ENCODE measurements at regions not wholly inside any gene's neighbourhood (a gene's known extent, or its start where the extent isn't known, plus 50 kb on each side); places are given as distances from the start of the nearest gene placed in this dataset.

GRCh38 chr5:57406641-57407040 is 76.0 kb downstream of the ACTBL2 start:
- H3K4me3 ChIP-seq, result no peak overlapping the region
- CTCF ChIA-PET, result interaction anchor here (1.0 to 1.7 kb wide), 2 partner anchors 47 to 373 kb away, joined by 3 read pairs; no protein-coding TSS in a partner anchor
- DNase-seq (ENCODE audit: low read depth in 1 of 2, low spot score in 1 of 2) (no peak), FAIRE-seq (no peak), ATAC-seq (no peak)
- TF ChIP-seq EHF (CRISPR knock-in tag; IDR thresholded peaks at IDR 0.05) (no peak), CHD4 (IDR thresholded peaks at IDR 0.05; ENCODE audit: borderline replicate concordance) (no peak), RARB (CRISPR knock-in tag; IDR thresholded peaks at IDR 0.05) (no peak), JUN (IDR thresholded peaks at IDR 0.05) (no peak)
- TF ChIP-seq, protein P1, sequence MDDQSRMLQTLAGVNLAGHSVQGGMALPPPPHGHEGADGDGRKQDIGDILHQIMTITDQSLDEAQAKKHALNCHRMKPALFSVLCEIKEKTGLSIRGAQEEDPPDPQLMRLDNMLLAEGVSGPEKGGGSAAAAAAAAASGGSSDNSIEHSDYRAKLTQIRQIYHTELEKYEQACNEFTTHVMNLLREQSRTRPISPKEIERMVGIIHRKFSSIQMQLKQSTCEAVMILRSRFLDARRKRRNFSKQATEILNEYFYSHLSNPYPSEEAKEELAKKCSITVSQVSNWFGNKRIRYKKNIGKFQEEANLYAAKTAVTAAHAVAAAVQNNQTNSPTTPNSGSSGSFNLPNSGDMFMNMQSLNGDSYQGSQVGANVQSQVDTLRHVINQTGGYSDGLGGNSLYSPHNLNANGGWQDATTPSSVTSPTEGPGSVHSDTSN (IDR thresholded peaks at IDR 0.05), result no peak
- H3K4me1 ChIP-seq, result no peaks in the 10 kb centered on the region
- no peak overlapping the region for H3K4me2 ChIP-seq
- POLR2A ChIA-PET, result no interaction called here
- no peaks in the 10 kb centered on the region for H3K9me3 ChIP-seq
- H3K27ac ChIP-seq, result no peak overlapping the region
- WGBS (ENCODE audit: missing lambda C conversion rate), result 55% methylated on average over 2 of the region's 2 CpGs

DNA sequence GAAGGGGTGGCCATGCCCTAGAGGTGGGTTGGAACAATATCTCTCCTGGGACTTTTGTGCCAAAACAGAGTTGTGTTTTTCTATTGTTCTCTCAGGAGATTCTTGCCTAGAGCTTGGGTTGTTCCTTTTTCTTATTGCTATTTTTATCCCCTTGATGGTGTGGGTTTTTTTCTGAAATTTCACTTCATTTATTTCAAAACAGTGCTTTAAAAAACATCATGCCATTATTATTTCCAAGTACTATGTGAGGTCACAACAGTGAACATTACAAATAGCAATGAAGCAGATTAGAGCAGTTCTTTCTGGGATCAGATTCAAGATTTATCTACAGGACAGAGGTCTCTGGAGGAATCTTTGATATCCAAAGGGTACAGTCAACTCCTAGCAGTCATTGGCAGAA is 76.6 kb downstream of the ACTBL2 start:
- POLR2A ChIA-PET, result no interaction called here
- FAIRE-seq (no peak), ATAC-seq (no peak), DNase-seq (ENCODE audit: low read depth in 1 of 2, low spot score in 1 of 2) (no peak)
- Histone ChIP-seq H3K9me3 (no peaks in the 10 kb centered on the region), H3K4me1 (no peaks in the 10 kb centered on the region), H3K4me2 (no peak overlapping the region), H3K27ac (no peak overlapping the region), H3K4me3 (no peak overlapping the region)
- TF ChIP-seq POLR2AphosphoS2 (conservative IDR thresholded peaks at IDR 0.05; ENCODE audit: low read length), result no peak
- TF ChIP-seq CHD2 (IDR thresholded peaks at IDR 0.05; ENCODE audit: low read length, partially characterized antibody), result no peak
- no peak for TF ChIP-seq EP300 (IDR thresholded peaks at IDR 0.05)
- TF ChIP-seq RAD21 (conservative IDR thresholded peaks at IDR 0.05 in 1 of 2, IDR thresholded peaks at IDR 0.05 in 1 of 2), result no peak
- TF ChIP-seq, protein P1 (IDR thresholded peaks at IDR 0.05), result no peak
- no peak for TF ChIP-seq NR3C1 (IDR thresholded peaks at IDR 0.05)
- no peak for TF ChIP-seq SMC3 (IDR thresholded peaks at IDR 0.05)
- no peak for TF ChIP-seq ZFP36 (IDR thresholded peaks at IDR 0.05; ENCODE audit: borderline replicate concordance, partially characterized antibody)
- no peak for TF ChIP-seq ZNF302 (CRISPR knock-in tag; IDR thresholded peaks at IDR 0.05)
- TF ChIP-seq FOSL2 (IDR thresholded peaks at IDR 0.05), result no peak
- TF ChIP-seq FOSL2 (CRISPR knock-in tag; IDR thresholded peaks at IDR 0.05), result no peak
- CTCF ChIA-PET, result interaction anchor here (1.0 to 1.7 kb wide), 3 partner anchors 8 to 373 kb away, joined by 3 read pairs; no protein-coding TSS in a partner anchor

- ATAC-seq, result no peak
- Histone ChIP-seq H3K27ac (no peak overlapping the region), H3K4me3 (no peak overlapping the region), H3K9me3 (no peaks in the 10 kb centered on the region), H3K4me1 (no peaks in the 10 kb centered on the region), H3K4me2 (no peak overlapping the region)
- TF ChIP-seq RCOR1 (IDR thresholded peaks at IDR 0.05; ENCODE audit: low read depth, low read length), result no peak
- TF ChIP-seq HEYL (CRISPR knock-in tag; IDR thresholded peaks at IDR 0.05), result no peak
- TF ChIP-seq CBX2 (IDR thresholded peaks at IDR 0.05; ENCODE audit: borderline replicate concordance, low read depth), result no peak
- TF ChIP-seq ZSCAN20 (CRISPR knock-in tag; IDR thresholded peaks at IDR 0.05), result no peak
- no peak for TF ChIP-seq NFE2L2 (conservative IDR thresholded peaks at IDR 0.05; ENCODE audit: low read length)
- TF ChIP-seq NR3C1 (IDR thresholded peaks at IDR 0.05), result no peak
- TF ChIP-seq, protein P2, sequence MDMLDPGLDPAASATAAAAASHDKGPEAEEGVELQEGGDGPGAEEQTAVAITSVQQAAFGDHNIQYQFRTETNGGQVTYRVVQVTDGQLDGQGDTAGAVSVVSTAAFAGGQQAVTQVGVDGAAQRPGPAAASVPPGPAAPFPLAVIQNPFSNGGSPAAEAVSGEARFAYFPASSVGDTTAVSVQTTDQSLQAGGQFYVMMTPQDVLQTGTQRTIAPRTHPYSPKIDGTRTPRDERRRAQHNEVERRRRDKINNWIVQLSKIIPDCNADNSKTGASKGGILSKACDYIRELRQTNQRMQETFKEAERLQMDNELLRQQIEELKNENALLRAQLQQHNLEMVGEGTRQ (IDR thresholded peaks at IDR 0.05), result no peak
- TF ChIP-seq HOXB5 (CRISPR knock-in tag; IDR thresholded peaks at IDR 0.05), result no peak
- TF ChIP-seq, protein P3, sequence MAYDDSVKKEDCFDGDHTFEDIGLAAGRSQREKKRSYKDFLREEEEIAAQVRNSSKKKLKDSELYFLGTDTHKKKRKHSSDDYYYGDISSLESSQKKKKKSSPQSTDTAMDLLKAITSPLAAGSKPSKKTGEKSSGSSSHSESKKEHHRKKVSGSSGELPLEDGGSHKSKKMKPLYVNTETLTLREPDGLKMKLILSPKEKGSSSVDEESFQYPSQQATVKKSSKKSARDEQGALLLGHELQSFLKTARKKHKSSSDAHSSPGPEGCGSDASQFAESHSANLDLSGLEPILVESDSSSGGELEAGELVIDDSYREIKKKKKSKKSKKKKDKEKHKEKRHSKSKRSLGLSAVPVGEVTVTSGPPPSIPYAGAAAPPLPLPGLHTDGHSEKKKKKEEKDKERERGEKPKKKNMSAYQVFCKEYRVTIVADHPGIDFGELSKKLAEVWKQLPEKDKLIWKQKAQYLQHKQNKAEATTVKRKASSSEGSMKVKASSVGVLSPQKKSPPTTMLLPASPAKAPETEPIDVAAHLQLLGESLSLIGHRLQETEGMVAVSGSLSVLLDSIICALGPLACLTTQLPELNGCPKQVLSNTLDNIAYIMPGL (CRISPR knock-in tag; IDR thresholded peaks at IDR 0.05; ENCODE audit: borderline replicate concordance), result no peak
- no peak for TF ChIP-seq RARB (CRISPR knock-in tag; IDR thresholded peaks at IDR 0.05)
- TF ChIP-seq FOSL2 (IDR thresholded peaks at IDR 0.05), result no peak
- TF ChIP-seq FOSL2 (CRISPR knock-in tag; IDR thresholded peaks at IDR 0.05), result no peak
- TF ChIP-seq, protein P4, sequence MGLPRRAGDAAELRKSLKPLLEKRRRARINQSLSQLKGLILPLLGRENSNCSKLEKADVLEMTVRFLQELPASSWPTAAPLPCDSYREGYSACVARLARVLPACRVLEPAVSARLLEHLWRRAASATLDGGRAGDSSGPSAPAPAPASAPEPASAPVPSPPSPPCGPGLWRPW (IDR thresholded peaks at IDR 0.05), result no peak
- ChIA-PET POLR2A (no interaction called here), CTCF (interaction anchor here (1.1 kb wide), 1 partner anchor 25 kb away, joined by 3 read pairs; no protein-coding TSS in a partner anchor)
- 53% methylated on average over 3 of the region's 3 CpGs for WGBS (ENCODE audit: missing lambda C conversion rate)
- DNase-seq (ENCODE audit: low read depth in 1 of 2, low spot score in 1 of 2), result no peak
- no peak for FAIRE-seq
Measured at GRCh38 chr5:57402761-57403160, 79.8 kb downstream of the ACTBL2 start.
